ENCODE measurements at regions not wholly inside any gene's neighbourhood (a gene's known extent, or its start where the extent isn't known, plus 50 kb on each side); places are given as distances from the start of the nearest gene placed in this dataset.

DNA sequence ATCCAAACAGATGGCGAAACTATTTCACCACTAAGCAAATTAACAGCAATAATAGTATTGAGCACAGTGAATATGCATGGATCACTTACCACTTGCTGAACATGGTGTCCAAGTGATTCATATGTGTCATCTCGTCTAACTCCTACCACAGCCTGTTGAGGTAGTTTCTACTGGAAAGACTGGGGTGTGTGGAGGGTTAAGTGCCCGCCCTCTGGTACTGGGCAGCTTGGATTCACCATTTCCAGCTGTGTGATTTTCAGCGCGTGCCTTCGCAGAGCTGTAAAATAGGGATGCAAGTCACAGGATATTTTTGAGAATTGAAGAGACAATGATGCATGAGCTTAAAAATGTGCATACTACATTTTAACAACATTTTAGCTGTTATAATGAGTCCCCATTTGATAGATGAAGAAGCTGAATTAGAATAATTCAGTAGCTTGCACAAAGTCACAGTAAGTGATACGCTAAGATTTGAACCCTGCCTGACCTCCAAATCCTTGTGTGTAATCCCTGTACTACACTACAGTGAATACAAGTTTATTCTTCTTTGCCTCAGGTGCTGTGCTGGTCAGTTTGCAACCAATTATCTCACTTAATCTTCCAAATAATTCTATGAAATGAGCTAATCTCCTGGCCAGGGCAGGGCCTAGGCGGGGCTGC lies 75.2 kb upstream of the SIX2 start:
- Histone ChIP-seq H3K9me3 (ENCODE audit: insufficient read depth, low read length) (no peaks in the 10 kb centered on the region), H3K27me3 (ENCODE audit: low read depth, low read length) (peaks cover 20% of the 10 kb centered on the region), H2AFZ (ENCODE audit: low read depth, low read length) (no peak overlapping the region), H3K4me1 (ENCODE audit: low read length) (no peaks in the 10 kb centered on the region), H3K9ac (ENCODE audit: low read length) (no peak overlapping the region), H4K20me1 (ENCODE audit: insufficient read depth, low read length) (no peaks in the 10 kb centered on the region), H3K4me3 (ENCODE audit: low read length) (no peak overlapping the region), H3K27ac (ENCODE audit: low read length) (no peak overlapping the region), H3K36me3 (replicated peaks; ENCODE audit: low read depth, low read length) (no peaks in the 10 kb centered on the region), H3K4me2 (ENCODE audit: low read length) (no peak overlapping the region), H3K79me2 (ENCODE audit: low read length) (no peaks in the 10 kb centered on the region)
- TF ChIP-seq EZH2phosphoT487 (IDR thresholded peaks at IDR 0.05; ENCODE audit: low read depth) = no peak
- TF ChIP-seq, protein P1, sequence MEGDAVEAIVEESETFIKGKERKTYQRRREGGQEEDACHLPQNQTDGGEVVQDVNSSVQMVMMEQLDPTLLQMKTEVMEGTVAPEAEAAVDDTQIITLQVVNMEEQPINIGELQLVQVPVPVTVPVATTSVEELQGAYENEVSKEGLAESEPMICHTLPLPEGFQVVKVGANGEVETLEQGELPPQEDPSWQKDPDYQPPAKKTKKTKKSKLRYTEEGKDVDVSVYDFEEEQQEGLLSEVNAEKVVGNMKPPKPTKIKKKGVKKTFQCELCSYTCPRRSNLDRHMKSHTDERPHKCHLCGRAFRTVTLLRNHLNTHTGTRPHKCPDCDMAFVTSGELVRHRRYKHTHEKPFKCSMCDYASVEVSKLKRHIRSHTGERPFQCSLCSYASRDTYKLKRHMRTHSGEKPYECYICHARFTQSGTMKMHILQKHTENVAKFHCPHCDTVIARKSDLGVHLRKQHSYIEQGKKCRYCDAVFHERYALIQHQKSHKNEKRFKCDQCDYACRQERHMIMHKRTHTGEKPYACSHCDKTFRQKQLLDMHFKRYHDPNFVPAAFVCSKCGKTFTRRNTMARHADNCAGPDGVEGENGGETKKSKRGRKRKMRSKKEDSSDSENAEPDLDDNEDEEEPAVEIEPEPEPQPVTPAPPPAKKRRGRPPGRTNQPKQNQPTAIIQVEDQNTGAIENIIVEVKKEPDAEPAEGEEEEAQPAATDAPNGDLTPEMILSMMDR (IDR thresholded peaks at IDR 0.05; ENCODE audit: low read depth, low read length) = no peak

DNA sequence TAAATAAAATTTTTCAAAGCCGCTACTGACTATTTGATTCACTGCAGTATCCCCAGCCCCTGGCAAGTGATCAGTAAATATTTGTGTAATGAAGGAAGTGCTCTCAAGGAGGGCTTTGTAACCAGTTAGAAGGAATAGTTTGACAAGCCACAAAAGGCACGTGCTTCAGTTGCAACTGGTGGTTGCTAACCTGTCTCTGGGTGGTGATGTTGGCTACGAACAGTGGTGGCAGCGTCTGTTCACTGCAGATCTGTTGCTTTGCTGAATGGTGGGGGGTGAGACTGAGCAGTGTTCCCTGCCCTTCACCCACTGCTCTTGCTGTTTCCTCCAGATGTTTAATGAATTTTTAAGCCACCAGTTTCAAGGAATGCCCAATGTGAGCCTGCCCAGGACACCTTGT lies 73.9 kb upstream of the SIX2 start:
- Histone ChIP-seq H4K20me1 (ENCODE audit: insufficient read depth, low read length) (no peaks in the 10 kb centered on the region), H3K4me1 (ENCODE audit: low read length) (no peaks in the 10 kb centered on the region), H3K4me2 (ENCODE audit: low read length) (no peak overlapping the region), H3K36me3 (replicated peaks; ENCODE audit: low read depth, low read length) (no peaks in the 10 kb centered on the region), H3K4me3 (ENCODE audit: low read length) (no peak overlapping the region), H3K27me3 (ENCODE audit: low read depth, low read length) (peaks cover 20% of the 10 kb centered on the region), H3K27ac (ENCODE audit: low read length) (no peak overlapping the region), H3K79me2 (ENCODE audit: low read length) (no peaks in the 10 kb centered on the region), H3K9ac (ENCODE audit: low read length) (no peak overlapping the region), H3K9me3 (ENCODE audit: insufficient read depth, low read length) (no peaks in the 10 kb centered on the region), H2AFZ (ENCODE audit: low read depth, low read length) (no peak overlapping the region)
- TF ChIP-seq, protein P1 (IDR thresholded peaks at IDR 0.05; ENCODE audit: low read depth, low read length) = no peak
- no peak for TF ChIP-seq EZH2phosphoT487 (IDR thresholded peaks at IDR 0.05; ENCODE audit: low read depth)

DNA sequence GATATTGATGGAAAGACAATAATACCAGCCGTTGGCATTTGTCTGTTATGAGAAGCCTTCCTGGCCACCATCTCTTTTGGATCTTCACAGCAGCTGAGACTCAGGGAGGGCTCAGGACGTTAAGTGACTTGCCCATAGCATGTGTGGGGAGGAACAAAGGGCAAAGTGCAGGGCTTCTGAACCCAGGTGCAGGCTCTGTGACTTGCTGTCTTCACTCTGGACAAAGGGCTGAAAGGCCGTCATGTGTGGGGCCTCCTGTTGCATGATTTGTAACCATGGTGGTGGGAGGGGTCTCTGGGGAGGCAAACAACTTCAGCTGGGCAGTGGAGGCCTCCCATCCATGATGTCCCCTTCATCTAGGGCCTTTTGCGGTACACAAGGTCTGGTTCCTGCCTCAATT lies 65.5 kb upstream of the SIX2 start:
- Histone ChIP-seq H3K4me3 (ENCODE audit: low read length) (no peak overlapping the region), H3K27me3 (ENCODE audit: low read depth, low read length) (no peaks in the 10 kb centered on the region; the same call in 1 of the 2 replicates), H3K4me1 (ENCODE audit: low read length) (no peaks in the 10 kb centered on the region), H3K4me2 (ENCODE audit: low read length) (no peak overlapping the region), H3K27ac (ENCODE audit: low read length) (no peak overlapping the region), H4K20me1 (ENCODE audit: insufficient read depth, low read length) (no peaks in the 10 kb centered on the region), H2AFZ (ENCODE audit: low read depth, low read length) (no peak overlapping the region), H3K79me2 (ENCODE audit: low read length) (no peaks in the 10 kb centered on the region), H3K9me3 (ENCODE audit: insufficient read depth, low read length) (no peaks in the 10 kb centered on the region), H3K9ac (ENCODE audit: low read length) (no peak overlapping the region), H3K36me3 (replicated peaks; ENCODE audit: low read depth, low read length) (no peaks in the 10 kb centered on the region)
- TF ChIP-seq, protein P1 (IDR thresholded peaks at IDR 0.05; ENCODE audit: low read depth, low read length) = no peak
- TF ChIP-seq EZH2phosphoT487 (IDR thresholded peaks at IDR 0.05; ENCODE audit: low read depth) = no peak

DNA sequence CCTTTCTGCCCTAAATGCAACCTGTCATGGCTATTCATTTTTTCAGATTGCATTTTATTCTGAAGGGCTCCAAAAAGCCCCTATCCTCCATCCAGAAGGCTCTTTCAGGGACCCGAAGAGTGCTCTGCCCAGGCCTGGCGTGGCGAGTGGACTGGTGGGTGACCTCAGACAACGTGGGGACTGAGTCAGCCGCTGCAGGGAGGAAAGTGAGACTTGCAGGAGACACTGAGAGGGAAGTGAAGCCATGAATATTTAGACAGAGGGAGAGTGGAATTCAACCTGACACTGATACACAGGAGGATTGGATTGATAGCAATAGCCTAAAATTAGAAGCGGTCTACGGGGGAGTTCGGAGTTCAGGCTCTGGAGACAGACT lies 63.6 kb upstream of the SIX2 start:
- TF ChIP-seq, protein P1 (IDR thresholded peaks at IDR 0.05; ENCODE audit: low read depth, low read length) = no peak
- TF ChIP-seq EZH2phosphoT487 (IDR thresholded peaks at IDR 0.05; ENCODE audit: low read depth) = no peak
- Histone ChIP-seq H3K4me1 (ENCODE audit: low read length) (no peaks in the 10 kb centered on the region), H3K9ac (ENCODE audit: low read length) (no peak overlapping the region), H3K4me3 (ENCODE audit: low read length) (no peak overlapping the region), H3K9me3 (ENCODE audit: insufficient read depth, low read length) (no peaks in the 10 kb centered on the region), H3K27ac (ENCODE audit: low read length) (no peak overlapping the region), H3K4me2 (ENCODE audit: low read length) (no peak overlapping the region), H3K36me3 (replicated peaks; ENCODE audit: low read depth, low read length) (no peaks in the 10 kb centered on the region), H2AFZ (ENCODE audit: low read depth, low read length) (no peak overlapping the region), H3K27me3 (ENCODE audit: low read depth, low read length) (no peaks in the 10 kb centered on the region; the same call in 1 of the 2 replicates), H4K20me1 (ENCODE audit: insufficient read depth, low read length) (no peaks in the 10 kb centered on the region), H3K79me2 (ENCODE audit: low read length) (no peaks in the 10 kb centered on the region)
